ENCODE measurements at regions not wholly inside any gene's neighbourhood (a gene's known extent, or its start where the extent isn't known, plus 50 kb on each side); places are given as distances from the start of the nearest gene placed in this dataset.
"Not testable (repeated sequence)": the region's sequence is repeated elsewhere in the genome, so short reads cannot be mapped to it uniquely, and the experiment has no call there.

GRCh38 chr3:197406266-197406665, 107.9 kb upstream of the DLG1 start:
- DNase-seq = no peak

- DNase-seq = no peak
Observed at GRCh38 chr3:197404754-197405153, 106.3 kb upstream of the DLG1 start.

GRCh38 chr3:197404030-197404429, 105.6 kb upstream of the DLG1 start:
- DNase-seq = no peak

GRCh38 chr3:197402401-197402800, 104.0 kb upstream of the DLG1 start:
- not testable (repeated sequence) for DNase-seq

GRCh38 chr3:197399486-197399885, 101.1 kb upstream of the DLG1 start:
- no peak for DNase-seq

- DNase-seq = no peak
Observed at GRCh38 chr3:197398286-197398878, 100.0 kb upstream of the DLG1 start.

GRCh38 chr3:197397838-197398237, 99.4 kb upstream of the DLG1 start:
- no peak for DNase-seq

- DNase-seq = no peak
Observed at GRCh38 chr3:197394464-197395321, 96.3 kb upstream of the DLG1 start.

GRCh38 chr3:197394126-197394463, 95.7 kb upstream of the DLG1 start:
- not testable (repeated sequence) for DNase-seq

GRCh38 chr3:197393711-197394110, 95.3 kb upstream of the DLG1 start:
- no peak for DNase-seq

- DNase-seq = no peak
Observed at GRCh38 chr3:197392961-197393360, 94.5 kb upstream of the DLG1 start.

- no peak for DNase-seq
Observed at GRCh38 chr3:197381371-197381770, 83.0 kb upstream of the DLG1 start.

- no peak for DNase-seq
Observed at GRCh38 chr3:197380786-197381185, 82.4 kb upstream of the DLG1 start.

GRCh38 chr3:197378985-197379718, 80.7 kb upstream of the DLG1 start:
- no peak for DNase-seq

- DNase-seq = no peak
Observed at GRCh38 chr3:197376735-197377555, 78.5 kb upstream of the DLG1 start.

- DNase-seq = no peak
Observed at GRCh38 chr3:197376020-197376419, 77.6 kb upstream of the DLG1 start.

- DNase-seq = no peak
Observed at GRCh38 chr3:197375001-197375441, 76.6 kb upstream of the DLG1 start.

- no peak for DNase-seq
Observed at GRCh38 chr3:197373096-197373495, 74.7 kb upstream of the DLG1 start.

GRCh38 chr3:197372047-197372661, 73.7 kb upstream of the DLG1 start:
- DNase-seq = peak; percentile 47

GRCh38 chr3:197371591-197372046, 73.2 kb upstream of the DLG1 start:
- DNase-seq = no peak

- no peak for DNase-seq
Observed at GRCh38 chr3:197369545-197369944, 71.1 kb upstream of the DLG1 start.

GRCh38 chr3:197368821-197369220, 70.4 kb upstream of the DLG1 start:
- DNase-seq = no peak

All from left kidney (tissue), 1 donor.